Pulmonary artery endothelial cell (primary cell): ENCODE measurements at regions not wholly inside any gene's neighbourhood (a gene's known extent, or its start where the extent isn't known, plus 50 kb on each side); places are given as distances from the start of the nearest gene placed in this dataset.
"Not testable (repeated sequence)": the region's sequence is repeated elsewhere in the genome, so short reads cannot be mapped to it uniquely, and the experiment has no call there.

Source experiments
- DNase-seq: peaks from one replicate; pipeline ENCODE4 v3.0.0-alpha.2; 2011; ENCODE audit warnings: low read depth, low spot score

DNA sequence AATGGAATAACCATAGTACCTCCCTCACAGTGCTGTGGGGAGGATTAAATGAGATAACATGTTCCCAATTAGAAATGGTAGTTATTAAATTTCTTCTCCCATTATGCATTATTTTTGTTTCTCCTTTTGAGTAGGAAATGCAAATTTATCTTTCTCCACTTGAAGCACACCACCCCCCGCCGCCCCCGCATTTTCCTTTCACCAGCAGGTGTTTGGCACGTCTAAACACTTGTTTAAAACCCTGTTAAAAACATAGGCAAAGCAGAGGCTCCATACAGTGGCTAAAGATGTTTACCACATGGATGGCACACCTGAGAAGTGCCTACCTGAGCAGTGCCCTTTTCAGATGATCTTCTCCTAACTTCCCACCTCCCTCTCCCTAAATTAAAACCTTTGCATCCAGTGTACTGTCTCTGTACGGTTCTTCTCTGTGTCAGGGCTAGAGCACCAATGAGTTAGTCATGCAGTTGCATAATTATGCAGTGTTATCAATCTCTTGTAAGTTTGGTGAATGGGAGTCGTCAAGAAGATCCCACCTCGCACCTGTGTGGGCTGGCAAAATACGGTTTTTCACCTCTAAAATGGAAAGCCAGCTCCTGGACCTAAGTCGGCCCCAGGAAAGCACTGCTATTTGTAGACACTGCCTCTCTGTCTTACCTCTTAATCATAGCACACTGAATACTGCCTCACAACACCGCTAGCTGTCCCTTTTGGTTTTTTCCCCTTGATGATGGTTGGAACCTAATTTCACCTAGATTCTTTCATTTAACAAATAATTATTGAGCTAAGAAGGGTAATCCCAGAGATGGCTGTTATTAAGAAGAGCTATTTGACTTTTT lies 122.0 kb downstream of the CT47B1 start:
- DNase-seq: no peak

- DNase-seq: no peak
Measured at GRCh38 chrX:120752431-120753082, 122.7 kb upstream of the C1GALT1C1 start.

DNA sequence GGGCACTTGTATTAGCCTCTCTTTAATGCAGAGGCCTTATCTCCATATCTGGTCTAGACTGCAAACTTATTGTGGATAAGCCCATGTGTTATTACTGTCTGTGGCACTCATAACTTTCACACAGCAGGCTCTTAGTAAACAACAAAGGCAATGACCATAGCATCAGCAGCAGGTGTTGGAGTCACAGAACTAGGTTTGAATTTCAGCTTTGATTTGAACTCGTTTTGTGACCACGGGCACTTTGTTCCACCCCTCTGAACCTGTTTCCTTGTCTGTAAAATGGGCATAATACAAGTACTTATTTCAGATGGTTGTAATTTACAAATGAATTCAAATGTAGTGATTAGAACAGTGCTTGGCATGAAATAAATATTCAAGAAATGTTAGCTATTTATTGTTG lies 121.8 kb upstream of the C1GALT1C1 start:
- no peak for DNase-seq

DNA sequence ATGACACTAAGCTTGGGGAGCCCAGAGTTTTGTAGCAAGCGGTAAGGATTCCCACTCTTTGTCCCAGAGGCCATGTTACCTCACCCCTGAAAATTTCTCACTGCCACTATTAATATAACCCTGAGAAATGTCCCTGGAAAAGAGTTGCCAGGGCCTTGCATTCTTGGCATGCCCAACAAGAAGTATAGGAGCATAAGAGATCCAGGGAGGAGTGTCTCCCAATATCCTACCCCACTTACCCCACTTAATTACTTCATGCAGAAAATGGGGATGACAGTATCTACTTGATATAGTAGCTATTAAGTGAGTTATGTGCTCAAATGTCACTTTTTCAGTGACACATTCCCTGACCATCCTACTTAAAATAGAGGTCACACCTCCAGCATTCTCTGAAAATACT lies 120.5 kb upstream of the C1GALT1C1 start:
- no peak for DNase-seq

DNA sequence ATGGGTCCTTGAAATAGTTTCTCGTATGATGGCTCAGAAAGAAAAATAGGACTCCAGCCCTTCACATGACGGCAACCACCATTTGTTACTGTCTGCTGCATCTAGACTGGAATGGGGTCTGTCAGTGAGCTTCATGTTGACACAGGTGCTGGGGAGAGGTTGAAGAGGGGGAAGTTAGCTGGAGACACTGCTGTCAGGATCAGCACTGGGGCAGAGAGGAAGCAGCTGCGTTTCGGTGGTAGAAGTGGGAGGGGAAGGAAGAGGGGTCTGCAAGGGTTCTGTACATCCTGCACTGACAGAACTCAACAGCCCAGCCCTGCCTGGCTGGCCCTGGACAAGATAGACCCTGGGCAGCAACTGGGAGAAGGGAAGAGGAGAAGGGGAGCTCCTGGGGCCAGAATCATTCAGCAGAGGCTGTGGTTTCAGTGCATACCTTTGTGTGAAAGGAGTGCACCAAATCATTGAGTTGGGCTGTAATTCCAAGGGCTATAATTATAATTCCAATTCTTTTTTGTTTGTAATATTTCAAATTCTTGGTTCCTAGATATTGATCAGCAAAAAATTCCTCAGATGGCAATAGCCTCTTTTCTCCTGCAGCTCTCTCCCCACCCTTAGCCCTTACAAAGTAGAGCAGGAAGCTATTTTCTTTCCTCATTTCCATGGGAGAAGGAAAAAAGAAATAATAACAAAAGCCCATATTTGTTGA lies 119.4 kb upstream of the C1GALT1C1 start:
- peak; percentile 20 for DNase-seq

GRCh38 chrX:120746153-120746552 lies 116.3 kb upstream of the C1GALT1C1 start:
- DNase-seq: no peak

DNA sequence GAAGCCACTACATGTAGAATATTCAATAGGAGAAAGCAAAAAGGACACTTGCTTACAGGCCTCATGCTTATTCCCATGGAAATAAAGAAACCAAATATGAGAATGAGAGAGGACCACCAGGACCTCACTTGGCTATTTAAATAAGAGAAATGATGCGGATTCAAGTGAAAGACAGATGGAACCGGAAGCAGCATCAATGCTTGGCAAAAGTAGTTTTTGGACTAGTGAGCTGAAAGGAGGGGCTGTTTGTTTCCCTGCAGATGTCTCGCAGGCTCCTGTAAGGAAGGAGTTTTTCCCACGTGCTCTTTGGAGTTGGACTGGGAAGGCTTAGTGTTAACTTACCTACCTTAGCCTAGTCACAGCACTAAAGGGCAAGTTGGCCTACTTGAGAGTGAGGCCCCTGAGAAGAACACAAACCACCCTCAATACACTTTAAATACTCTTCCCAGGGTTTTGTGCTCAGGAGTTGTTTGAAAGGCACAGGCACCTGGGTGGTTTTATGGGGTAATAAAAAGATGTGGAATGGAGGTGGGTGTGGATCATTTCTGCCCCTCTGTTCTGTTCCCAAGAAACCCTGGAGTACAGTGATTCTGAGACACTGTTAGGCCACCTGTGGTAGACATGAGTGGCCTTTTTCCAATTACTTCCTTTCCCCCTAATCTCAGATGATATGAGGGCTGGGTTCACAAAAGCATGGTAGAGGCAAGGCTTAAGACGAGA lies 113.3 kb upstream of the C1GALT1C1 start:
- no peak for DNase-seq

GRCh38 chrX:120741452-120741851 lies 111.6 kb upstream of the C1GALT1C1 start:
- no peak for DNase-seq

DNA sequence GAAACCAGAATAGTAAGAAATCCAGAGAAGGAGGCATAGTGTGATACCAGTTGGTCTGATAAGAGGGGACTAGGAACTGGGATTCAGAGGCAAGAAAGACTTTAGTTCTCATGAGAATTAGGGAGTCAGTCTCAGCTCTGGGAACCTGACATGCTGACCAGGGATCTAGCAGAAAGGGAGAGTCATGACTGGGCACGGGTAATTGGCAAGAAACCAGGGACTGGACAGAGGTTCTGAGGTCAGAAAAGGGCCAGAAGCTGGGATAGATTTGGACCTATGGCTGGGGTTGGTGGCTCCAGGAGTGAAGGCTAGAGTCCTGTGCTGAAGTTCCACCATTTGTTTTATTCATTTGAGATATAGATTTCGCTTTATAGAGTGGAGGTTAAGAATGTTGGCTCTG lies 110.2 kb upstream of the C1GALT1C1 start:
- DNase-seq: no peak

GRCh38 chrX:120739300-120739699 lies 109.4 kb upstream of the C1GALT1C1 start:
- DNase-seq: no peak

- peak; percentile 17 for DNase-seq
Measured at GRCh38 chrX:120736989-120737388, 107.1 kb upstream of the C1GALT1C1 start.

GRCh38 chrX:120735966-120736365 lies 106.1 kb upstream of the C1GALT1C1 start:
- DNase-seq: no peak

DNA sequence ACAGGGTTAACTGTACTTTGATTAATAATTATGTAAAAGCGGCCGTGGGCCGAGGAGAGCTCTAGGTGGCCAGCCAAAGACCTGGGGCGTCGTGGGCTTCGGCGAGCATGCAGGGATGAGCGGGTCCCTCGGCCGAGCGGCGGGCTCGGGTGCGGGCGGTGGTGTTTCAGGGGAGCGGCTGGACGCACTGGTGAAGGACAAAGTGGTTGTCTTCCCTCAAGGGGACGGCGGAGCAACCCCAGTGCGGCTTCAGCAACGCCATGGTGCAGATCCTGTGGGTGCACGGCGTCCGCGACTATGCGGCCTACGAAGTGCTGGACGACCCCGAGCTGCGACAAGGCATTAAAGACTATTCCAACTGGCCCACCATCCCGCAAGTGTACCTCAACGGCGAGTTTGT lies 103.0 kb upstream of the C1GALT1C1 start:
- no peak for DNase-seq

DNA sequence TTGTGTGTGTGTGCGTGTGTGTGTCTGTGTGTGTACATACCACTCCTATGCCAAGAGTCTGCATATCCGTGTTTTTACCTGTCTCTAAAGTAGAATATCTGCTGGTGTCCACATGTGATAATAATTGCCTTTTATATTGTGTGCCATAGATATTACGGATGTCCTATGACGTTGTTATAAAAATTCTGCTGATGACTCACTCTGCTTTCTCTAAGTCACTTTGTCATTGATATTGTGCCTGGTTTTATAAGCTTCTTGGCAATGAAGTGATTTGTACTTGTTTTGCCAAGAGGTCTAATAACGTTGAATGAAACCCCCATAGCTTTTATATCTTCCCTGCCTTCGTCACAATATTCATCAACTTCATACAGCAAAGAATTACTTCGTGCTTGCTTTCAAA lies 102.6 kb upstream of the C1GALT1C1 start:
- DNase-seq: no peak

GRCh38 chrX:120731386-120731785 lies 101.5 kb upstream of the C1GALT1C1 start:
- no peak for DNase-seq

- DNase-seq: not testable (repeated sequence)
Measured at GRCh38 chrX:120729506-120730255, 99.8 kb upstream of the C1GALT1C1 start.

- DNase-seq: no peak
Measured at GRCh38 chrX:120727911-120728310, 98.1 kb upstream of the C1GALT1C1 start.

DNA sequence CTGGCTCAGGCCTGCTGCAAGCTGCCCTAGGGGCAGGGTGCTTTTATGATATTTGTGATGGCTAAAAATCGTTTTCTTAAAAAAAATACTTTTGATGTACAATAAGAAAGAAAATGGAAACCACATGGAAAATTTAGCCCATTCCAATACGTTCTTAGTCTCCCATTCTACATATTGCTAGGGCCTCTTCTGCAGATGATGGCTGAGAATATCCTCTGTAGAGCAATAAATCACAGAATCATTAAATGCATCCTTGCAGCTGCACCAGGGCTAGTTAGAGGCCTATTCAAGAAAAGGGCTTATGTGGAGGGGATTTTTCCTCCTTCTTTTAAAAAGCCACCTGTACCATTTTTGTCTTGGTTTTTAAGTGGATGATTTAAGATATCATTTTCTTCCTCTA lies 97.6 kb upstream of the C1GALT1C1 start:
- DNase-seq: no peak

DNA sequence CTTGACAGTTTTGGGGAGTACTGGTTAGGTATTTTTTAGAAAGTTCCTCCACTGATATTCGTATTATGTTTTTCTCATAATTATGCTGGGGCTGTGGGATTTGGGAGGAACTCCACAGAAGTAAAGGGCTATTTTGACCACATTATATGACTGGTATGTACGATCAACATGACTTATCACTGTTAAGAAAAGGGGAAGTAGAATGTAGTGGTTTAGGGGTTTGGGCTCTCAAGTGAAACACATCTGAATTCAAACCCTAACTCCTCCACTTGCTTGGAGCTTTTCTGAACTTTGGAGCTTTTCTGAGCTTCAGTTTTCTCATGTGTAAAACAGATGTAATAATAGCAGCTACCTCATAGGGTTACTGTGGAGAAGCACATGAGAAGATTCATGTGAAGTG lies 96.4 kb upstream of the C1GALT1C1 start:
- DNase-seq: no peak

GRCh38 chrX:120725874-120726273 lies 96.0 kb upstream of the C1GALT1C1 start:
- DNase-seq: no peak

GRCh38 chrX:120719622-120720021 lies 89.8 kb upstream of the C1GALT1C1 start:
- DNase-seq: no peak
